HepG2 (cell line): ENCODE measurements at regions not wholly inside any gene's neighbourhood (a gene's known extent, or its start where the extent isn't known, plus 50 kb on each side); places are given as distances from the start of the nearest gene placed in this dataset.

Experiments
- ATAC-seq: fragments of 200-7000 bp; cut with Tn5 transposase; 3 replicates; pipeline ENCODE4 v1.9.1; 2020; ENCODE audit warnings: mild to moderate bottlenecking, moderate library complexity
- BruUV-seq: library from RNA; stranded (reverse); fragments of 400-500 nt; replicated peaks from 2 replicates; lab custom pipeline; 2021; lab: Mats Ljungman, UMichigan
- CTCF ChIA-PET: fragments of 300-600 bp; formaldehyde crosslinking; extraction: SDS; loops from one replicate; lab custom pipeline; 2021; ENCODE audit warnings: low total read pairs, inconsistent platforms, low intra/inter-chr PET ratio; lab: Yijun Ruan, JAX
- POLR2A ChIA-PET: fragments of 350-600 bp; sonication (Branson Sonifier 250); formaldehyde crosslinking; loops from one replicate; lab custom pipeline; 2020; ENCODE audit warnings: antibody characterized with exemption, inconsistent platforms; lab: Yijun Ruan, JAX
- DNase-seq: peaks from one replicate; pipeline ENCODE4 v3.0.0-alpha.2; 2015; ENCODE audit warnings: low spot score
- FAIRE-seq: peaks from 3 replicates; lab custom pipeline; 2011; peaks lifted over from hg19 to GRCh38; lab: Jason Lieb, UNC
- H2AFZ ChIP-seq: one replicate; pipeline ENCODE4 v1.6.1; 2011; ENCODE audit warnings: low read length, inconsistent platforms
- H3K27ac ChIP-seq: fragments of 300-600 bp; 3 replicates; pipeline ENCODE4 v1.8.0; 2011; ENCODE audit warnings: mixed run types, mild to moderate bottlenecking, mixed read lengths, low read length, inconsistent platforms; ENCODE audit not compliant: insufficient read depth; ENCODE audit errors: extremely low read length
- H3K27me3 ChIP-seq, 2 experiments: fragments of 200-600 bp in 1 of 2; 2 replicates in 1 of 2; 3 replicates in 1 of 2; pipeline versions ENCODE4 v1.6.0 to v1.8.0; 2011; ENCODE audit warnings: low read length in 2 of 2, mild to moderate bottlenecking in 2 of 2, moderate library complexity in 2 of 2, inconsistent platforms in 1 of 2; ENCODE audit not compliant: insufficient read depth in 2 of 2, control insufficient read depth in 1 of 2
- H3K36me3 ChIP-seq, 2 experiments: fragments of 200-600 bp in 1 of 2; replicated peaks in 1 of 2; 2 replicates in 1 of 2; 3 replicates in 1 of 2; pipeline versions ENCODE4 v1.5.1 to v1.8.0; 2011; ENCODE audit warnings: low read length in 2 of 2, inconsistent platforms in 1 of 2; ENCODE audit not compliant: insufficient read depth in 2 of 2, control insufficient read depth in 1 of 2
- H3K4me1 ChIP-seq: 2 replicates; pipeline ENCODE4 v1.5.1; 2012; ENCODE audit warnings: low read length, inconsistent platforms; ENCODE audit not compliant: insufficient read depth
- H3K4me2 ChIP-seq: 2 replicates; pipeline ENCODE4 v1.6.0; 2011; ENCODE audit warnings: low read depth, low read length, inconsistent platforms
- H3K4me3 ChIP-seq, 3 experiments: fragments of 200-600 bp in 1 of 3; sonication (generic), shearing (Covaris generic) in 1 of 3; replicated peaks in 1 of 3; 2 replicates each; pipeline ENCODE4 v1.5.1; 2011 to 2016; ENCODE audit warnings: low read length in 3 of 3, inconsistent platforms in 2 of 3, low read depth in 2 of 3, mild to moderate bottlenecking in 2 of 3, control low read depth in 1 of 3, mixed read lengths in 1 of 3; ENCODE audit not compliant: insufficient read depth in 1 of 3
- H3K79me2 ChIP-seq: one replicate; pipeline ENCODE4 v1.6.1; 2011; ENCODE audit warnings: low read length, inconsistent platforms; ENCODE audit not compliant: insufficient read depth
- H3K9ac ChIP-seq: 2 replicates; pipeline ENCODE4 v1.6.0; 2011; ENCODE audit warnings: mild to moderate bottlenecking, low read depth, low read length, inconsistent platforms; ENCODE audit not compliant: insufficient read depth
- H3K9me3 ChIP-seq: 2 replicates; pipeline ENCODE4 v1.5.1; 2012; ENCODE audit warnings: mild to moderate bottlenecking, low read length
- H4K20me1 ChIP-seq: 2 replicates; pipeline ENCODE4 v1.6.0; 2011; ENCODE audit warnings: inconsistent platforms, mild to moderate bottlenecking, low read length, moderate library complexity; ENCODE audit not compliant: insufficient read depth
- AGO2 ChIP-seq: fragments of 200-400 bp; formaldehyde crosslinking; optimal IDR thresholded peaks from 2 replicates; pipeline ENCODE3; 2017; ENCODE audit warnings: mild to moderate bottlenecking, low read depth, low read length, moderate library complexity
- ARID3A ChIP-seq: IDR thresholded peaks from 2 replicates; pipeline ENCODE4 v1.6.1; 2012; ENCODE audit warnings: low read depth, low read length, improper control_type of control experiment
- BHLHE40 ChIP-seq: IDR thresholded peaks from 2 replicates; pipeline ENCODE4 v1.6.1; 2011; ENCODE audit warnings: low read length, improper control_type of control experiment
- CEBPB ChIP-seq: IDR thresholded peaks from 2 replicates; pipeline ENCODE4 v1.6.1; 2011; ENCODE audit warnings: low read depth, low read length, improper control_type of control experiment, borderline replicate concordance
- ELF3 ChIP-seq: IDR thresholded peaks from 2 replicates; pipeline ENCODE4 v1.6.1; 2016; ENCODE audit warnings: missing genetic modification reagents, missing compliant biosample characterization
- GTF3A ChIP-seq: sonication (generic); formaldehyde crosslinking; conservative IDR thresholded peaks from 2 replicates; pipeline ENCODE4 v1.4.0; 2020; ENCODE audit warnings: mild to moderate bottlenecking, missing genetic modification reagents
- KDM5A ChIP-seq: fragments of 200-600 bp; sonication (generic); IDR thresholded peaks from 2 replicates; pipeline ENCODE4 v1.7.0; 2018; ENCODE audit warnings: antibody characterized with exemption, mild to moderate bottlenecking, low read length, borderline replicate concordance
- MXD4 ChIP-seq: IDR thresholded peaks from 2 replicates; pipeline ENCODE4 v1.6.1; 2016; ENCODE audit warnings: mild to moderate bottlenecking, missing biosample characterization, missing genetic modification reagents
- POGK ChIP-seq: sonication (generic); formaldehyde crosslinking; conservative IDR thresholded peaks from 2 replicates; pipeline ENCODE4 v1.8.0; 2022; ENCODE audit warnings: mild to moderate bottlenecking, moderate library complexity, missing genetic modification reagents
- PRDM4 ChIP-seq: sonication (generic); formaldehyde crosslinking; IDR thresholded peaks from 2 replicates; pipeline ENCODE4 v1.9.0; 2021; ENCODE audit warnings: missing genetic modification reagents, borderline replicate concordance
- RNF219 ChIP-seq: sonication (generic); formaldehyde crosslinking; IDR thresholded peaks from 2 replicates; pipeline ENCODE4 v1.5.0; 2020; ENCODE audit warnings: mild to moderate bottlenecking, missing genetic modification reagents
- SALL1 ChIP-seq: sonication (generic); formaldehyde crosslinking; IDR thresholded peaks from 2 replicates; pipeline ENCODE4 v1.8.0; 2022; ENCODE audit warnings: mild to moderate bottlenecking, missing genetic modification reagents
- THAP11 ChIP-seq: IDR thresholded peaks from 2 replicates; pipeline ENCODE4 v1.6.1; 2016; ENCODE audit warnings: missing biosample characterization, missing genetic modification reagents
- ZNF30 ChIP-seq: sonication (generic); formaldehyde crosslinking; IDR thresholded peaks from 2 replicates; pipeline ENCODE4 v1.5.0; 2020; ENCODE audit warnings: mild to moderate bottlenecking, missing genetic modification reagents
- ZNF432 ChIP-seq: sonication (generic); formaldehyde crosslinking; IDR thresholded peaks from 2 replicates; pipeline ENCODE4 v1.5.0; 2020; ENCODE audit warnings: missing genetic modification reagents, mild to moderate bottlenecking, borderline replicate concordance
- ZNF564 ChIP-seq: sonication (generic); formaldehyde crosslinking; IDR thresholded peaks from 2 replicates; pipeline ENCODE4 v1.8.1; 2023; ENCODE audit warnings: mild to moderate bottlenecking, missing genetic modification reagents
- WGBS: methylation state at CpG from one replicate; pipeline ENCODE4 v1.1.6; 2017; ENCODE audit warnings: low lambda C conversion rate; 5-methylcytosine and 5-hydroxymethylcytosine counted together
- in situ Hi-C: cut with HindIII; loops from 2 replicates; pipeline ENCODE4 v1.10.0; 2017; ENCODE audit warnings: low pct_unique_long_range_greater_than_20kb; ENCODE audit not compliant: extremely low pct_ligation_motif_present
- intact Hi-C: fragments of 100-400 bp; cut with micrococcal nuclease; formaldehyde crosslinking; loops from one replicate; pipeline ENCODE4 v1.10.0; 2022; ENCODE audit not compliant: unreplicated experiment

GRCh38 chrY:21295206-21295605 lies 215.9 kb upstream of the RBMY1B start:
- no peaks in the 10 kb centered on the region for H3K36me3 ChIP-seq
- no TSS peak for BruUV-seq
- no peak overlapping the region for H3K9ac ChIP-seq
- H2AFZ ChIP-seq: no peak overlapping the region
- no peaks in the 10 kb centered on the region for H3K79me2 ChIP-seq
- H3K27me3 ChIP-seq: no peaks in the 10 kb centered on the region
- no peak overlapping the region for H3K27ac ChIP-seq
- ATAC-seq (no peak), FAIRE-seq (no peak), DNase-seq (no peak)
- TF ChIP-seq ZNF30 (CRISPR knock-in tag) (no peak), AGO2 (no peak), SALL1 (CRISPR knock-in tag) (no peak), THAP11 (CRISPR knock-in tag) (no peak), PRDM4 (CRISPR knock-in tag) (no peak), POGK (no peak), RNF219 (CRISPR knock-in tag) (no peak), GTF3A (CRISPR knock-in tag) (no peak), ZNF564 (CRISPR knock-in tag) (no peak), CEBPB (no peak), KDM5A (no peak), ELF3 (CRISPR knock-in tag) (no peak), ZNF432 (no peak), BHLHE40 (no peak), MXD4 (no peak), ARID3A (no peak)
- in situ Hi-C loops (loop anchor here (25.0 kb wide), 2 partner anchors 108 to 458 kb away; no protein-coding TSS in a partner anchor), intact Hi-C loops (no loop called here)
- H3K4me1 ChIP-seq: no peaks in the 10 kb centered on the region
- no peak overlapping the region for H3K4me2 ChIP-seq
- H3K9me3 ChIP-seq: peaks cover 54% of the 10 kb centered on the region
- no peaks in the 10 kb centered on the region for H4K20me1 ChIP-seq
- WGBS: 17% methylated on average over 2 of the region's 2 CpGs
- ChIA-PET CTCF (no interaction called here), POLR2A (no interaction called here)
- H3K4me3 ChIP-seq: no peak overlapping the region
